NCI-H1092 treated with DMSO at 0.1 percent for 48 hours (cell line): ENCODE measurements at regions not wholly inside any gene's neighbourhood (a gene's known extent, or its start where the extent isn't known, plus 50 kb on each side); places are given as distances from the start of the nearest gene placed in this dataset.

Source experiments
- DNase-seq: peaks from one replicate; lab custom pipeline; 2025; lab: John Stamatoyannopoulos, UW

DNA sequence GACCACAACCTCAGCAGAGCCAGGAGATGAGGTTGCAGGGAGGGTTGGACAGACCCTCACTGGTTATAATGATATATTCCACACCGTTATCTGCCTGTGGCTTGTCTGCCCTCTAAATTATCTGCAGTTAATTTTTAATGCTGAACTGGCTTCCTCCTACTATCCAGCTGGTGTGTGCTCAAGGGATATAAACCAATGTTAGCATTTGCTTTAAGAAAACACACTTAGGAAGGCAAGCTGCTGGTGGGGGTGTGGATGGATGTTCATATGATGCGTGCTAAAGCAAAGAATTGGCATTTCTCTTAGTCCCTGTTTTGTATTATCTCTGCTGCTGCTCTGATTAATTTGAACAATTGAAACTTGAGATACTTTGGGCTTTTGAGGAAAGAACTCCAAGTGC is 132.2 kb upstream of the NPVF start:
- DNase-seq: peak; percentile 98

DNA sequence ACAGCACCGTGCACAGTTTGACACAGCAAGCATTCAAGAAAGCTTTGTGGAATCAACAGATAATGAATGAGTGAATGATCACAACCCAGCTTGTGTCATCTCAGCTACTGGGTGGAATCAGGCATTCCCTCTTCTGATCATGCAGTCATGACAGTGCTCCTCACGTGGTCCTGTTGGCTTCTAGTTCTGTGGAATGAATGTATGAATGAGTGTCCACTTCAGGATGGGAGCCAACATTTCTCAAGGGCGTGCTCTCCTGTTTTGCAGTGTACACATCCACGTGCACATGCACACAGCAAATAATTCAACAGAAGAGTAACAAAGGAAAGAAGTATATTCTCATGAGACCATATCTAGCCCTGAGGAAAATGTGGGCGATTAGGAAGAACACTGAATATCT is 133.1 kb upstream of the NPVF start:
- DNase-seq: no peak

GRCh38 chr7:25361863-25362262 is 133.6 kb upstream of the NPVF start:
- DNase-seq: no peak

DNA sequence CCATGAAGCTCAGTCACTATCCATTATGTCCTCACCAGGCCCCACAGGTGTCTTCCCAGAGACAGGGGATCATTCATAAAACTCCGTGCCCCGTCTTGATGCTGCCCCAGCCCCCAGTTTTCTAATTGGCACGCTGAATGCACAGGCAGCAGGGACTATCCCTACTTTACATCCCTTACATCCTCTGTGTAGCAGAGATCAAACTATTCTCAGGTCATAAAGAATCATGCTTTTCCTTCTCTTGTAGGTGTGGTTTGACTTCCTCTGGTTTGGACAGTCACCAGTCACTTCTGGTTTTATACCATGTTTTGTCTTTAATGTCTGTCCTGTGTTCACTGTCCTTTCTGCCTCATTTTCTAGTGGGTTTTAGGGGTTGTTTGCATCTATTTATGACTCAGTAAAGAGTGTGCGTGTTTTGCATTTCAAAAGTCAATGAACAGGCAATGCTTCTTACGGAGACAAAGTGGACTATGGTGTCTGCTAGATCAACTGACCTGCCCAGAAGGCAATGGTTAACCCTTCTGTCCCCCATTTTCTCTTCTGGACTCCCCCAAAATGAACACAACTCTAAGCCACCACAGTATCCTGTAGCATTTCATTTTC is 140.4 kb upstream of the NPVF start:
- DNase-seq: no peak

DNA sequence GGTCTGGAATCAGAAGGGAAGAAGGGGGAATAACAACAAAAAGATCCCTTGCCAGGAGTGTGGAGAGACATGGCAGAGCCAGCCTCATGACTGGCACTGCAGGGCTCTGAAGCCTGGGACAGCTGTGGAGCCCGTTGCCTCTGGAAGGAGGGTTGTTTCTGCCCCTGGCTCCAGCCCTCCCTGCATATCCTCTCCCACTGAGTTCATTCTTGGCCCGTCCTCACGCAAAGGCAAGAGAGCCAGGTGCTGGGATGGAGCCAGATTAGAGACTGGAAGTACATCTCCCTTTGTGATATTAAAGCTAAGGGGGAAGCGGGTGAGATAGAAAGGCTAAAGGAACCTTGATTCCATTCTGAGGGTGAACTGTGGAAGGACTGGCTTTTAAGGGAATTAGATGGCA is 141.5 kb upstream of the NPVF start:
- peak; percentile 98 for DNase-seq

- no peak for DNase-seq
These were observed 143.7 kb upstream of the NPVF start for GRCh38 chr7:25371972-25372371.

- DNase-seq: no peak
These were observed 147.7 kb upstream of the NPVF start for GRCh38 chr7:25375805-25376600.

DNA sequence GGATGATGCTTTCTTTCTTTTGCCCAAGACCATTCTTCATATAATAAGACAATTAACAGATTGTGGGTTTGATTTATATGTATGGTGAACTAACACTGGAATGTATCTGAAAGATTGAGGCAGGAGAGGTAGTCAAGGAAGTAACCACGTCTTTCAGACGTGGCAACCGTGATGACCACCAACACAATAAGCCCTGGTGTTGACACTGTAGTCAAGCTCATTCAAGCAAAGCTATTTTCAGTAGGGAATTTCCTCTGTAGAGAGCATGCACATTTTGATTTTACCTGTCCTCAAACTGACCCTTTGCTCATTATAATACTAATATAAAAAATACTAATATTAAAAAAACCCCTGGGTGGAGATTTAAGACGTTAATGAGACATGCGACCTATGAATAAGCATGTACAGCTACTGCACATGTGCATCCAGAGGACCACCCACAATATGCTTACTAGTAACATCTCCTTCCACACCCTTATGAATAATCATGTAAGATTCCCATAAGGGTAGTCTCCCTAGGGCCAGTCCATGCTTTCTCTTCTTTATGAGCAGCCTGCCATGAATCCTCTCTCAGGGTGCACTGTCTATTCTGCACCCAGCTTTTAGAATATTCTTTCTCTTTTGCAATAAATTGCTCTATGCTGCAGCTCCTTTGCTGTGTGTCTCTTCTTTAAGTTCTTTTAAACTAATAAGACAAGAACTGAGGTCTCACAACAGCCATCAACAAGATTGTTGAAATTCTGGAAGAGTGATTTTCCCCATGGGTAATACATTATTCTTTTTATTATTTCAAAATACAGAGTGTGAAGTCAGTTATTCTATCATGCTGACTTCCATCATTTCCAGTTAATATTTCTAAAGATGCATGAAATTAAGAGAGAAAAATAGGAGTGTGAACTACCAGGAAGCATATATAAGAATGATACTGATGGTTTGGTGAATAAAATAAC is 151.3 kb upstream of the NPVF start:
- no peak for DNase-seq

DNA sequence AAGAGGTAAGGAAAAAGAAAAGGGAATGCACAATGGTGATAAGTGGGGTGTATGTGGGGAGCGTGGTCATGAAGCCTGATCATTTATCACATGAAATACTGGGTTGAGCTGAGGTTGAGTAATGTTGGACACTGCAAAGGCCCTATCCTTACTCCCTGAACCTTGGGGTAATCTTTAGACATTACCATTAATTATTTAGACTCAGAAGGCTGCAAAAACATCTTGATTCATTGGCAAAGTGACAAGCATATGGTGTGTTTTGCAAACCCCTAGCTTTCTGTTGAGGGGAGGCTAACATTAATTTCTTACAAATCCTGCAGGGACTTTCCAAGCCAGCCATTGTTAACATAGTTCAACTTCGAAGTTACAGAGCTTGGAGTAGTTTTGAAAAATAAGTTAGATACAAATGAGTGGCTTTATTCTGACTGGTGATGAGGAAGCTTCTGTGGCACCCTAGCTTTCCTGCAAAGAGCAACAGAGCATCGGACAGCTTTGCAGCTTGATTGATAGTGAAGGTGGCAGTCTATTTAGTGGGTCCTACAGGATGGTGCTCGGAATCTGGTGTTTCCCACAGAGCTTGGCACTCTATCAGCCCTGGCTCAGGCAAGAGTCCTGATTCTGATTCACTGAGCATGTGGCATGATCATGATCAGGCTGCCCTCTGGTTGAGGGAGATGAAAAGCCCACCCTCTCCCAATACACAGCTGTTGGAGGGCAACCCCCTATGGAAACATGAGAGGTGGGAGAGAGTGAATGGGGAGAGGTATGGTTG is 153.7 kb upstream of the NPVF start:
- no peak for DNase-seq

DNA sequence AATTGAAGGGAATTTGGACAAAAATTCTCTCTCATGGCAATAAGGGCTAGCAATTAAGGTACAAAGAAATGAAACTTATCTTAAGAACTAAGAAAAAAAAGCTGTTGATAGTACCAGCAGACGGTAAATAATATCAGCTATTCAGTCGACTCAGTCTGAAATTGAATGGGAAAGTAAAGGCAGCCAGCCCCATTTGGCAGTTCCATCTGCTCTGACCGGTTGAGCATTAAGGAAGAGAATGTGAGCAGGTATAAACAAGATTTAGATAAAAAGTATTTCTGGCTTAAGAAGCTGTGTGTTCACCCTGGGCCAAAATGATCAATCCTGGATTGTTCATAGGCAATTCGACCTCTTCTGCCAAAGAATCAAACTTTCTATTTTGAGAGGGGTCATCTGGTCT is 154.6 kb upstream of the NPVF start:
- no peak for DNase-seq

- no peak for DNase-seq
These were observed 155.1 kb upstream of the NPVF start for GRCh38 chr7:25383402-25383801.

DNA sequence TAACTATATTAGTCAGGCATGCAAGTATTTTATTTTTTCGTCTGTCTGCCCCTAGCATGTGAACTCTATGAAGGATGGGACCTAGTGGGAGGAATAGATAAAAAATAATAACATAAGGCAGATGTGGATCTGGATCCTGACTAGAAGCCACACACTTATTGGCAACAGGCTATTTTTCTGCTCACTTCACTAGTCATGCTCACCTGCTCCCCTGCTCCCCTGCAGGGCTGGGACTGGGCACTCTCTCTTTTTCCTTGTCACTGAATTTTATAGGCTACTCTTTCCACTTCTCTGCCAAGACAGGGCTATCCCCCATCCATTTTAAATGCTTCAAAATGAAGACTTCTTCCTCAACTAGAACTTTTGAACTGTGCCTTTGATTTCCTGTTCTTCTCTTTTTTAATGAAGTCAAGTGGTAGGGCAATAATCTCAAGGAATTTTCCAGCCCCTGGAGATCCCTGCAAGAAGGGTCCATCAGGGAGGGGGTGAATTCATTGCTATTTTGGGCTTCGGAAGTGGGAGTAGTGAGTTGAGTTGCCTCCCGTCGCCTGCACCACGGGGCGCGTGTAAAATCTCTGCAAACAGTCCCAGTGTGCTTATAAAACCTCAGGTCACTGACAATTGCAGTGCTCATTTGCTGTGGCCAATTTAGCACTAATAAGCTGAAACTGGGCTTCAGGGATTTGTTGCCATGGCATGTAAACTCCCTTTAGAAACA is 156.7 kb upstream of the NPVF start:
- peak; percentile 95 for DNase-seq

- DNase-seq: peak; percentile 98
These were observed 157.3 kb upstream of the NPVF start for GRCh38 chr7:25385506-25386136.

- DNase-seq: peak; percentile 87
These were observed 158.0 kb upstream of the NPVF start for GRCh38 chr7:25386311-25386744.

- peak; percentile 55 for DNase-seq
These were observed 160.4 kb upstream of the NPVF start for GRCh38 chr7:25388681-25389080.

GRCh38 chr7:25389489-25390106 is 161.3 kb upstream of the NPVF start:
- peak; percentile 91 for DNase-seq

GRCh38 chr7:25391295-25391861 is 163.1 kb upstream of the NPVF start:
- DNase-seq: peak; percentile 64

DNA sequence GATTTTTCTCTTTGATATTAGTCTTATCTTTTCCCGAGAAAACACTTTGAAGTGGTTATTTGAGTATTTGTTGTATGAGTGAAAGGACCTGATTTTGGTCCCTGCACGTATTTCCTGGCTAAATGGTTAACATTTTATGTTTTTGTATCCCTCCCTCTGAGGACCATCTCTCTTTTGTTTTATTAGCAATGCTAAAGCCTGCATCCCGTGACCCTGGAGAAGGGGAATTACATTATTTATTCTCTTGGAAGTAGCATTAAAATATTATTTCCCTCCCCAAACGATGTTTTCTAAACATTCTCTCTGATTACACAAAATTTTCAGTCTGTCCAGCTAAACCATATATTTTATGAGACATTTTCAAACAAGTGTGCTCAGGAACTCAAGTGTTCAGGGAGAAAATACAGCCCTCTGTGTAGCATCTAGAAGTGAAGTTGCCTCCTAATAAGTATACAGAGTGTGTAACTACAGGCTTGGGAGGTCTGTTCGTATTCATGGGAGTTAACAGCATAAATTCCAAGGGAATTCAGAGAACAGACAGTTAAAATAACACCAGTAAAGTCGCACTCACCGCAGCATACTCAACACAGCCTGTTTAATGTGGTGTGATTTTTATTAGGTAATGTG is 163.8 kb upstream of the NPVF start:
- DNase-seq: no peak

DNA sequence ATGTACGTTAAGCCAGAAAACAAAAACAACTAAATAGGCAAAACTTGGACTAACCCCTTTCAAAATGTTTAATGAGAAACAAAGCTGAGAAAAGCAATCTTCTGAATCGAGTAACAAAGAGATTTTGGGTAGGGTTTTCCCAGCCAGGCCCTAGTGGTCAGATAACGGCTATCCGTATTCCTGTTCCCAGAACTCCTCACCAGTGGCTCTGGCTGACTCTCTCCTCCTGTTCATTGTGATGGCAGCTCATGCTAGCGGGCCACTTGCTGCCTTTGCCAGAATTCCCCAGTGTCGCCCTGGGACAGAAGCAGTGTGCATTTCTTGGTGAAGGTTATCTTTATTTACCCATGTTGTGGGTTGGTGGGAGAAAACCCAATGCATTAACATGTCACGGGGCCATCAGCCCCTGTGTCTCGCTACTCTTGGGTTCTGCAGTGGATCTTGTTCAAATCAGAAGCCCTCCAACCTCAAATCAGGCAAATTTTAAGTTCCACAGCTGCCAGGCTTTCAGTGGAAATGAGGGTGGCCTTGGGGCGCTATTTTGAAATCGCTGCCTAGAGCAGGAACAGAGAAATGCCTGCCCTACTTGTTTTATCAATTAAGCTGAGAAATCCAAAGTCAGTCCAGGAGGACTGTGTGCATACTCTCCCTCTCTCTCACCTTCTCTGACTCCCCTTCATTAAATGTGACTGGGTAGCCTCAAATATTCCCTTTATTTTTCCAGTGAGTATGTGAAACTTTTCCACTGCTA is 164.5 kb upstream of the NPVF start:
- no peak for DNase-seq
